HG03432 (cell line): ENCODE measurements at regions not wholly inside any gene's neighbourhood (a gene's known extent, or its start where the extent isn't known, plus 50 kb on each side); places are given as distances from the start of the nearest gene placed in this dataset.
"Not testable (repeated sequence)": the region's sequence is repeated elsewhere in the genome, so short reads cannot be mapped to it uniquely, and the experiment has no call there.

Source experiments
- ATAC-seq: cut with Tn5 transposase; IDR thresholded peaks from one replicate; pipeline ENCODE4 v1.9.1; 2021; ENCODE audit warnings: mild to moderate bottlenecking, moderate library complexity; ENCODE audit not compliant: unreplicated experiment

DNA sequence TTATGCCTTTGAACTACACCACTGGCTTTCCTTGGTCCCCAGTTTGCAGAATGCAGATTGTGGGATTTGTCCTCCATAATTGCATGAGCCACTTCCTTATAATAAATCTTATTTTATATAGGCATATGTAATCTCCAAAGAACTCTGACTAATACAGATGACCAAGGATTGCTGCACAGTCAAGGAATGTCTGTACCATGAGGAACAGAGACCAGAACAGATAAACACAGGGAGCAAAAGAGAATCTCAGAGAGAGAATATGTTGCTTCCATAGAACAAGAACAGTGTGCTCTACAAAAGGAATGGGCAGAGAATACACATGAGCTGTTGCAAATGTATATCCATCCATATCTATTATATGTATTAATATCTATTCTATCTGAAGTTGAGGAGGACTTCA is 111.1 kb downstream of the ADRA2C start:
- ATAC-seq: no peak

DNA sequence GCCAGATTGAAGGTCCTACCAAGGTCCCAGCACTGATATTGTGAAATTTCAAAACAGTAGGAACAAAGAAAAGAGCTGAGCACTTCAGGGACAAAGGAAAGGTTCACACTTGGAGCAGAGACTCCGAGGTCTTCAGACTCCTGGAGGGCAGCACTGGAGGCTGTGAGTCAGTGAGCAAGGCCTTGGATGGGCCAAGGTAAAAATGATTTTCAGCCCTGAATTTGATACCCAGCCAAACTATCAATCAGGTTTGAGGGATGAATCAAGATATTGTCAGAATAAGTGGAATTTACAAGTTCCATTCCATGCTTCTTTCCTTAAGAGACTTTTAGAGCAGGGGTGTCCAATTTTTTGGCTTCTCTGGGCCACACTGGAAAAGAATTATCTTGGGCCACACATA is 111.7 kb downstream of the ADRA2C start:
- no peak for ATAC-seq

DNA sequence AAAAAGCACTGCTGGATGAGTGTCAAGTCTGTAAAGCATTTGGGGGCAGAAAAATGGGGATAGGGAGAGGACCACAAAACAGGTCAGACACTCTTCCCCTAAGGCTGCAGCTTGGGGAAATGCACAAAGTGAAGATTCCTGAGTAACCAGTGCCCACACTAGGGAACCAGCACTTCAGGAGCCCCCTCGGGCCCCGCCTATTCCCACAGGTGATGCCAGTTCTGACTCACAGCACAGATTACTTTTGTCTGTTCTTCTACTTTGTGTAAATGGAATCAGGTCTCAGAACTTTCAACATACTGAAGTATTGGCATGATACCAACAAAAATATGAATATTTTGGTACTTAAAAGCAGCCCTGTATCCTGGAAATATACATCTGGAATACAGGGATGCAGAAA is 112.5 kb downstream of the ADRA2C start:
- ATAC-seq: no peak

DNA sequence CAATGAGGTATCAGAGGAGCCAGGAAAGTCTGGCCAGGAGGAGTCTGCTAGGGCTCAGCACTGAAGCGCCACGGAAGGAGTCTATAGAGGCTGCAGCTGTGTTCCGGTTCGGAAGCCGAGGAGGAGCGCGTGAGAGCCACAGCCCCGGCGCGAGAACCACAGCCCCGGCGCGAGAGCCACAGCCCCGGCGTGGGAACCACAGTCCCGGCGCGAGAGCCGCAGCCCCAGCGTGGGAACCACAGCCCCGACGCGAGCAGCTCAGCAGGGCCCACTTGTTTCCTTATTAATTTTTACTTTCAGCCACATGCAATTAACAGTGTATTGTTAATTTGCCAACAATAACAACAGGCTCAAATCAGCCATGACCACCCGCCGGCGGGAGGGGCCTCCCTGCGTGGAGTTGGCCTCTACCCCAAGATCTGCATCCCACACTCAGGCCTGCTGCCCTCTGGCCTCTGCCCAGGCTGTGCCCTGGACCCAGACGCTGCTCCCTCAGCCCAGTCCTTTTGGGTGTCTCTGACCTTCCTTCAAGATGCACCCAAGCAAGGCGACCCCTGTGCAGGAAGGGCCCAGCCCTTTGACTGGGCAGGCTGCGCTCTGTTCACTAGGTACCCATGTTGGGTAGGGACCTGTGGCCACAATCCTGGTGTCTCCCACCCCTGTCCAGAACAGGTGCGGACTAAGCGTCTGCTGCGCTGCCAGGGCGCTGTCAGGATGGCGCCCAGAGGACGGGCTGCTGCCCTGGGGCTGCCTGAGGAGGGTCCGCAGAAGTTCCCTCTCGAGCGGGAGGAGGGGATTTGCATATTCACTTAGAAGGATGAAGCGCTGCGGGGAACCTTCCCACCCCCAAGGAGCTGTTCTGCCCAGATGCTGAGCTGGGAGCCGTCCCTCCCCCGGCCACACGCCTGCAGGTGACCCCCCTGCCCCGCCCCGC is 113.8 kb downstream of the ADRA2C start:
- ATAC-seq: no peak

DNA sequence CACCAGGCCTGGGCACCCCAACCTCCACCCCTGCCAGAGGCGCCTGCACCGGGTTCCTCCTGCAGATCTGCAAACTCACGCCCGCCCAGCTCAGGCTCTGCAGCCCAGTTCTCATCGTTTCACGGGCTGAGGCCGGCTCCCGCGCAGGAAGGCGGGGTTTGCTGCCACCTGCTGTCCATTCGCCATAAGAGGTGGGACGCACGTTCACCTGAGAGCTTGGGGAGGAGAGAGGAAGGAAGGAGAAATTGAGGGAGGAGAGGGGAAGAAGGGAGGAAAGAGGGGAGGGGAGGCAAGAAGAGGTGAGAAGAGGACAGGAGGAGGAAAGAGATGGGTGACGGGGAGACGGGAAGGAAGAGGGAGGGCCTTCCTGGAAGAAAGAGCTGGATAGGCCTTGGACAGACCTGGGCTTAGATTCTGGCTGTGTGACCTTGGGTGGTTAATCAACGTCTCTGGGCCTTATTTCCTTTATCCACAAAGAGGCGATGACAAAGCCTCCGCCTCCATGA is 114.5 kb downstream of the ADRA2C start:
- no peak for ATAC-seq

DNA sequence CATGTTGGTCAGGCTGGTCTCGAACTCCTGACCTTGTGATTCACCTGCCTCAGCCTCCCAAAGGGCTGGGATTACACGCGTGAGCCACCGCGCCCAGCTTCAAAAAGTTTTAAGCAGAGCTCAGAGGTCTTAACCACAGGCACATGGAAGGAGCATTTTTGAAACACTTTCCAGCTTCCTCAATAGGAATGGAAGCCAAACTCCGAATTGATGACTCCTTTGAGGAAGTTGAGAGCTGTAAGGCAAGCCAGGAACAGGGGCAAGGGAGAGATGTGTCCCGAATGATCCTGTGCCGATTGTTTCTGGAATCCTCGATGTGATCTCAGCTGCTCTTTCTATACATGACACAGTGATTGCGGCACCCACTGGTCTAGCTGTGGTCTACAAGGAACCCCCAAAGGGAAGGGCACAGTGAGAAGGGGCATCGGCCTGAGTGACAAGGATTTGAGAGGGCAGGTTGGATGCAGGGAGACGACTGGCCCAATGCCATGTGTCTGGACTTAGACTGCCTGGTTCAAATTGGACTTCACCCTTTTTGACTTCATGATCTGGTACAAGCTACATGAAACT is 116.2 kb downstream of the ADRA2C start:
- not testable (repeated sequence) for ATAC-seq

DNA sequence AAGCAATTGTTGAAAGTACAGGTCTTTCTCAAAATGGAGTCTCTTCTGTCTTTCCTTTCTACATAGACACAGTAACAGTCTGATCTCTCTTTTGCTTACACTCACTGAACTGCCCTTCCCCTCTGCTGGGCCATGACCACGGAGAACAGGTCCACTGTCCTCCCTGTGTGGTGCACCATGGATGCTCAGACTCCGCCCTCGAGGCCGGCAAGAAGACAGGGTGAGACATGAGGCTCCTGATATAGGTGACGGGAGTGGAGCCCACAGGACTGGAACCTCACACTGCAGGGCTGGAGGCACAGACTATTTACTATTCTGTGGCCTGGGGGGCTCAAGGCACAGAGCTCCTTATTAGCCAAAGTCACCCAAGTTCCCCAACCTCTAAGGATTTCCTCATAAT is 118.1 kb downstream of the ADRA2C start:
- ATAC-seq: not testable (repeated sequence)

DNA sequence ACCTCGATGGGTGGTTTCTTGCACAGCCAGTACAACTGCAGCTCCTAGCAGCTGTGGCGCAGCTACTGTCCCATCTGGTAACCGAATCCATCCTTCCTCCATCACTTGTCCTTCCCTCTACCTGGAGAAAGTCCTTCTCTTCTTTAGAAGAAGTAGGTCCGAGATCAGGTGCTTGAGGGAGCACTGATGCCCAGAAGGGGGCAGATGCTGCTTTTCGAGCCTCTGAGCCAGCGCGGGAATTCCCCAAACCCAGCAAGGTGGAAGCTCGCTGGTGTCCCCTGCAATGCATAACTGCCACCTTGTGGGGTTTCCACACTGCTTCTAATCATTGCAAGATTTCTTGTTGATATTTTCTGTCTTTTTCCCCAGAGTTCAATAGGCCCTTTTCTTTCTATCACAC is 127.4 kb downstream of the ADRA2C start:
- ATAC-seq: not testable (repeated sequence)

DNA sequence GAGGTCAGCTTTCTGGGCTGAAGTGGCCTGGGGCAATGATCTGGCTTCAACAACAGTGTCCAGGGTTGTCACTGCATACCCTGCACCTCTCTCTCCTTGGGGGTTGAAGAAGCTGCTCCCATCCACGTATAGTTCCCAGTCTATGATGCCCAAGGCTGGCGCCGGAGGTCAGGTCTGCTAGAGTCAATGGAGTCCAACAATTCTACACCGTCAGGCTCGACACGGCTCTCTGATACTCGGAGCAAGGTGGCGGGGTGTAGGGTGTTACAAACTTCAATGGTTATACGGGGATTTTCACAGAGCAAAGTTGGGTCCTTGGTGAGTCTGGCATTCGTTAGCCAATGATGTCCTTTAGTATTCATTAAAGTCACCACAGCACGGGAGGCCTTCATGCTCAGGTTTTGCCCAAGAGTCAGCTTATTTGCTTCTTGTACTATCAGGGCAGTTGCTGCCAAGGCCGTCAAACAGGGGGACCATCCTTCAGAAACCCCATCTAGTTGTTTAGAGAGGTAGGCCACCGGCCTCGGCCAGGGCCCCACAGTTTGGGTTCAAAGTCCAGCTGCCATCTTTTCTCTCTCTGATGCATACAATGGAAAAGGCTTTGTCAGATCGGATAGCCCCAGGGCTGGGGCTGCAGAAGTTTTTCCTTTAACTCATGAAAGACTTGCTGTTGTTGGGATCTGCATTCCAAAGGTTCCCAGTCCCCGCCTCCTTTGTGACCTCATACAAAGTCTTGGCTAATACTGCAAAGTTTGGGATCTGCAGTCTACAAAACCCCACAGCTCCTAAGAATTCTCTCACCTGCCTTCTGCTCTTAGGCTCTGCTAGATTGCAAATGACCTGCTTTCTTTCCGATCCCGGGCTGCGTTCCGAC is 128.1 kb downstream of the ADRA2C start:
- ATAC-seq: not testable (repeated sequence)

DNA sequence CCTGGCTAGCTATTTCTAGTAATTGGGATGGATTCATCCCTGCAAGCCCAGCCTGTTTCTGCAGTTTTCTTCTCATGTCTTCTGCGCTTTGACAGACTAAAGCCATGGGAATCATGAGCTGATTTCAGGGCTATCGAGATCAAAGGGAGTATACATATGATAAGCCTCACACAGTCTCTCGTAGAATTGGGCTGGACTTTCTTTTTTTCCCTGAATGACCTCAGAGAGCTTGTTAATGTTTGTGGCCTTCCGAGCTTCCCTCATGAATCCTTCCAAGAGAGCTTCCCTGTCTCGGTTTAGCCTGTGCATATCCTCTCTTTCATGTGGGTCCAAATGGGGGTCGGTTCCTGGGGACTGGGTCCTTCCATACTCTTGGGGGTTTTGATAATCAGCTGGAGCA is 130.3 kb downstream of the ADRA2C start:
- ATAC-seq: no peak

DNA sequence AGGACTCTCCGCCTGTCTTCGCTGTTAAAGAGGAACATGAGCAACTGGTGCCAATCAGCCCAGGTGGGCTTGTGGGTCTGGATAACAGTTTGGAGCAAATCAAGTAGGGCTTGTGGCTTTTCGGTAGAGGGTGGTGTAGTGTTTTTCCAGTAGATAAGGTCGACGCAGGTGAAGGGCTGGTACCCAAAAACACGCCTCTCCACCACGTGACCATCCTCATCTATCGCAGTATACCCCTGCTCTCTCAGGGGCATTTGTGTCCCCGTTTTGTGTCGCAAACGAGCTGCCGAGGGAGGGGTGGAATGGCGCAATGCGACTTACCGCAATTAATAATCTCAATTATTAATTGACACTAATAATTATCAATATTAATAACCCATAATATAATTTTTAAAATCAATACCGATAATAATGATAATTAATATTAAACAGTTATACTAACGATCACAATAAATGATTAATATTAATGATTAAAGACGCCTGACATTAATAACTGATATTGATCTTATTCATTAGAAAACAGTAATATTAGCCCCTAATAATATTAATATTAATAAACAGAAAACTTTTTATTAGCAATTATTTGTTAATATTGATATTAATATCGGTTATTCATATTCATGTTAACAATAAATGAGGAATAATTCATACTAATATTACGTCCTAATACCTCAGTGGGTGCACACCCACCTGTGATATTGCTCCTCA is 130.8 kb downstream of the ADRA2C start:
- not testable (repeated sequence) for ATAC-seq

DNA sequence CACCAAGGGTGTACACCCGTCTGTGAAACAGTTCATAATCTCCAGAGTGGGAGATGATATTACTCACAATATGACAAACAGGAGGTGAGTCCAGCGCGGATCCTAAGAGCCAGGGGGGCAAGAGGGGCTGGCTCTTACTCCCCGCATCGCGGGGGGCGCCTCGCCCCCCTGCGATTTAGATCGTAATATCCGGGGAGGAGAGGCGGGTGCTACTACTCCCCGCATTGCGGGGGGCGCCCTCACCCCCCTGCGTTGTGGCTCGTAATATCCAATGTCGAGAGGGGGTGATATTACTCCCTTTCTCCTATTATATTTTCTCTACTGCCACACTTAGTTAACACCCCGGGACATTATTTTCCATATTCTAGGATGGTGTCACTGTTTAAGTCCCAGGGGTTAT is 131.9 kb downstream of the ADRA2C start:
- no peak for ATAC-seq

DNA sequence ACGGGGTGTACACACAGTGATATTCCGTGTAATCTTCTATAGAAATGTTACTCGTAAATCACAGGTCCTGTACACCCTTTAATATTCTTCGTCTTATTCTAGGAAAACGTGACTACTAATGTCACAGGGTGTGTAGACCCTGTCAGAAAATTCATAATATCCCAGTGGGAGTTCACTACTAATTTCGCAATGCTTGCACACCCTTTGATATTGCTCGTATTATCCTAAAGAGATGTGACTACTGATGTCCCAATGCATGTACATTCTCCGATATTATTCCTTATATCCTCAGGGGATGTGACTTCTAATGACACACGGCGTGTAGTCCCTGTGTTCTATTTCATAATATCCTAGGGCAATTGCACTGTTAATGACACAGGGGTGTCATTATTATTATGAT is 132.7 kb downstream of the ADRA2C start:
- not testable (repeated sequence) for ATAC-seq

DNA sequence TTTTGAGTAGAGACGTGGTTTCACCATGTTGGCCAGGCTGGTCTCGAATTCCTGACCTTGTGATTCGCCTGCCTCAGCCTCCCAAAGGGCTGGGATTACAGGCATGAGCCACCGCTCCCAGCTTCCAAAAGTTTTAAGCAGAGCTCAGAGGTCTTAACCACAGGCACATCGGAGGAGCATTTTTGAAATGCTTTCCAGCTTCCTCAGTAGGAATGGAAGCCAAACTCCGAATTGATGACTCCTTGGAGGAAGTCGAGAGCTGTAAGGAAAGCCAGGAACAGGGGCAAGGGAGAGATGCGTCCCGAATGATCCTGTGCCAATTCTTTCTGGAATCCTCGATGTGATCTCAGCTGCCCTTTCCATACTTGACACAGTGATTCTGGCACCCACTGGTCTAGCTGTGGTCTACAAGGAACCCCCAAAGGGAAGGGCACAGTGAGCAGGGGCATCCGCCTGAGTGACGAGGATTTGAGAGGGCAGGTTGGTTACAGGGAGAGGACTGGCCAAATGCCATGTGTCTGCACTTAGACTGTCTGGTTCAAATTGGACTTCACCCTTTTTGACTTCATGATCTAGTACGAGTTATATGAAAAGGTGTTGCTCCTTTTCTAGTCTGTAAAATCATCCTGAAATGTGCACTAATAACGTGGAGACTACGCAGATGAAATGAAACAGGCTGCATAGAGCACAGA is 138.2 kb downstream of the ADRA2C start:
- ATAC-seq: not testable (repeated sequence)

DNA sequence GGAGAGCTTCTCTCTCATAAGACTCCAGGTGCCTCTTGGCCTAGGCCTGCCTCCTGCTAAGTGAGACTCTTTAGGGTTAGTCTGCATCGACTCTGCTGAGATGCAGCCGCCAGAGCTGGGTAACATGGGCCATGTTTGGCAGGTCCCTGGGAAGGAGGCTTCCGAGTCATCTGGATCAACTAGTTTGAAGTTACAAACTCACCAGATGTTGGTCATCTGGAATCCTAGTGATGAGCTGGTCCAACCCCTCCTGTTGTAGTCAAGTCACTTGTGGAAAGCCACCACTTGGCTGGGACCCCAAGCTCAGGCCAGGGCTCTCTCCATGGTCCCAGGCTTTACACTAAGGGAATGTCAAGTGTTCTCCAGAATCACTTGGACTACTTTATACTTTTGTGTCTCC is 143.4 kb downstream of the ADRA2C start:
- ATAC-seq: not testable (repeated sequence)

DNA sequence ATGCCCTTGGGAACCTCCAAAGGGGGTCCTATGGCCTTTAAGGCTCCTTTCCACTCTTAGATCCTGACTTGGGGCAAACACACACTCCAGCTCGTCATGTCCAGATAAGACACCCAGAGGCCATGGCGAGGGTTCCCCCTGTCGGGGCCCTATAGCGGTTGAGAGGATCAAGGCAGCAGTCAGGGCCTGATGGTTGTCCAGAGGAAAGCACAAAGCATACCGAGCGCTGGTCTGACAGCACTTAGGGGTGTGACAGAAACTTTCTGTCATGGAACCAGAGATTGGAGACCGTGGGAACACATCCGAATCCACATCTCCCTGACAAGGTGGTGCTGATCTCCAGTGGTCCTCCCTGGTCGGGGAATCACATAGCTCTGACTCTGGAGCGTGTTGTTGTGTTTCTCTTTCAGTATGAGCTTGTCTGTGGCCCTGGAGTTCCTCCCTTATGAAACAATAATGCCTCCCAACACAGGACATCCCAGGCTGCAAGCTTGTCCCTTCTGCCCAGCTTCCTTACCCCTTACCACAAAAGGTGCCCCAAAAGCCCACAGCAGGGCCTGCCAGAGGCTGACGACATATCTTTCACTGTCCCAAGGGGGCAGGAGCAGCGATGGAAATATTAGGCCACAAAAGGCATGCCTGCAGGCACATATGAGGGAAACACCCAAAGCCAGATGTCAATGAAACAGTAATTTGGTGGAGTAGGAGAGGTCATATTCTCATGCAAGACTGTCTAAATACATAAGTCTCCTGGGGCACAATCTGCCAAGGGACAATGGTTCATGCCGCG is 144.2 kb downstream of the ADRA2C start:
- ATAC-seq: not testable (repeated sequence)

DNA sequence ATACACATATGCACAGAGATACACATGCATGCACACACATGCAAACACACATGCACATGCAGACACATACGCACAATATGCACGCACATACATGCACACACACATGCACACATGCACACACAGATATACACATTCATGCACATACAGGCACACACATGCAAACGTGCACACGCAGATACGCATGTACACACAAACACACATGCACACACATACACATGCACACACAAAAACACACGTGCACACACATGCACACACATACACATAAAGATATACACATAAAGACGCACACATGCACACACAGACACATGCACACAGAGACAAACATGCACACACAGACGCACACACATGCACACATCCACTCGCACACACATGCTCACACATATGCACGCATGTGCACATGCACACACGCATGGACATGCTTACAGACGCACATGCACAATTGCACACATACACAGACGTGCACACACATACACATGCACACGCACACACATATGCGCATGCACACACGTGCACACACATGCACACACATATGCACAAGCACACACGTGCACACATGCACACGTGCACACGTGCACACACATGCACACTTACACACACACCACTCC is 145.2 kb downstream of the ADRA2C start:
- no peak for ATAC-seq

DNA sequence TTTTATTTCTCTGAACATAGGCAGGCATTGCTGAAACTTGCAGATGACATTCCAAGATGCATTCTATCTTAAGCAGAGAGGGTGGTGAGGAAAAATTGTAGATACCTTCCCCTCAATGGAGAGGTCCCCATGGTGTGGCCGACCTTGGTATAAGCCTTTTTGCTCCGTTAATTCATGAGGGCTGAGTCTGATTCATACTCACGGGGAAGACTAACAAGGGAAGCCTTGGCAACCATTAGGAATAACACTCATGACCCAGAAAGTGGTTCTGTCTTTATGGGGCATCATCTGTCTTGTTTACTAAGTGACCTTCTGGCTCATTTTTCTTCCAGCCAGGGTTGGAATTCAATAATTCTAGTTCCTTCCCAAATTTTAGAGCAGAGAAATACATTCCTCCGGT is 148.3 kb downstream of the ADRA2C start:
- ATAC-seq: not testable (repeated sequence)

DNA sequence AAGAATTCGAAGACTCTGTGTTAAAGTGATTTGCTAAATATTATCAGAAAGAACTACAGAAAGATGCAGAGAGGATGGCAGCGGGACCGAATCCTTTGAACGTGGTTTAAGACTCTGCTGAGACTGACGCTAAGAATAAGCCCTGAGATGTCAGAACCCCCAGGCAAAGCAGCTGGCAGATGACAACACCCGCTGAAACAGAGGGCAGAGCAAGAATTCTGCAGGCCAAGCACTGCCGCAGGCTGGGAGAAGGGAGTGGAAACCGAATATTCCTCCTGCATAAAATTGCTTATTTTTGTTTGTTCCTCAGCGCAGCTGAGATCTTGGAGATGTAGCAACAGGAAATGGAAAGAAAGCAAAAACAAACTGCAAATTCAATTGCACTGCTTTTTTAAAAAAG is 153.3 kb downstream of the ADRA2C start:
- not testable (repeated sequence) for ATAC-seq
